NCI-H226 (cell line): ENCODE measurements at regions not wholly inside any gene's neighbourhood (a gene's known extent, or its start where the extent isn't known, plus 50 kb on each side); places are given as distances from the start of the nearest gene placed in this dataset.
"Not testable (repeated sequence)": the region's sequence is repeated elsewhere in the genome, so short reads cannot be mapped to it uniquely, and the experiment has no call there.

ENCODE experiments used
- DNase-seq: peaks from one replicate; pipeline ENCODE4 v3.0.0-alpha.2; 2015

- DNase-seq: no peak
These were observed 295.6 kb upstream of the DDHD1 start for GRCh38 chr14:53448682-53449081.

GRCh38 chr14:53444677-53445312 lies 291.7 kb upstream of the DDHD1 start:
- DNase-seq: no peak

GRCh38 chr14:53441789-53442188 lies 288.7 kb upstream of the DDHD1 start:
- no peak for DNase-seq

GRCh38 chr14:53437858-53438257 lies 284.7 kb upstream of the DDHD1 start:
- no peak for DNase-seq

GRCh38 chr14:53432378-53432802 lies 279.3 kb upstream of the DDHD1 start:
- peak; percentile 52 for DNase-seq

- DNase-seq: no peak
These were observed 277.7 kb upstream of the DDHD1 start for GRCh38 chr14:53430870-53431269.

- no peak for DNase-seq
These were observed 259.9 kb upstream of the DDHD1 start for GRCh38 chr14:53412819-53413675.

GRCh38 chr14:53411125-53411524 lies 258.0 kb upstream of the DDHD1 start:
- peak; percentile 50 for DNase-seq

- no peak for DNase-seq
These were observed 256.8 kb upstream of the DDHD1 start for GRCh38 chr14:53409969-53410368.

GRCh38 chr14:53409289-53409688 lies 256.2 kb upstream of the DDHD1 start:
- DNase-seq: no peak

GRCh38 chr14:53408175-53408879 lies 255.2 kb upstream of the DDHD1 start:
- no peak for DNase-seq

- DNase-seq: no peak
These were observed 253.4 kb upstream of the DDHD1 start for GRCh38 chr14:53406519-53406918.

GRCh38 chr14:53401646-53402045 lies 248.5 kb upstream of the DDHD1 start:
- no peak for DNase-seq

- DNase-seq: no peak
These were observed 245.9 kb upstream of the DDHD1 start for GRCh38 chr14:53399057-53399456.

GRCh38 chr14:53398616-53399015 lies 245.5 kb upstream of the DDHD1 start:
- DNase-seq: no peak

- DNase-seq: not testable (repeated sequence)
These were observed 242.1 kb upstream of the DDHD1 start for GRCh38 chr14:53395267-53395666.

GRCh38 chr14:53391631-53392285 lies 238.6 kb upstream of the DDHD1 start:
- peak; percentile 78 for DNase-seq

- peak; percentile 38 for DNase-seq
These were observed 238.0 kb upstream of the DDHD1 start for GRCh38 chr14:53391156-53391555.

- DNase-seq: no peak
These were observed 236.9 kb upstream of the DDHD1 start for GRCh38 chr14:53390008-53390407.

- peak; percentile 20 for DNase-seq
These were observed 236.1 kb upstream of the DDHD1 start for GRCh38 chr14:53389202-53389601.

GRCh38 chr14:53386362-53386761 lies 233.2 kb upstream of the DDHD1 start:
- no peak for DNase-seq

GRCh38 chr14:53384536-53384935 lies 231.4 kb upstream of the DDHD1 start:
- no peak for DNase-seq

- DNase-seq: no peak
These were observed 230.9 kb upstream of the DDHD1 start for GRCh38 chr14:53384073-53384472.
